OCI-LY1 (cell line): ENCODE measurements at regions not wholly inside any gene's neighbourhood (a gene's known extent, or its start where the extent isn't known, plus 50 kb on each side); places are given as distances from the start of the nearest gene placed in this dataset.

Experiments
- CTCF ChIP-seq: fragments of 200-600 bp; sonication (generic), shearing (Covaris generic); IDR thresholded peaks from 2 replicates; pipeline ENCODE4 v1.5.1; 2017; ENCODE audit warnings: mild to moderate bottlenecking, antibody characterized with exemption, low read length, moderate library complexity, mixed read lengths
- EZH2 ChIP-seq: fragments of 200-600 bp; sonication (generic), shearing (Covaris generic); IDR thresholded peaks from 2 replicates; pipeline ENCODE4 v1.8.0; 2017; ENCODE audit warnings: borderline replicate concordance, mixed run types, mild to moderate bottlenecking, antibody characterized with exemption, low read length, moderate library complexity, mixed read lengths

- no peak for TF ChIP-seq CTCF
- no peak for TF ChIP-seq EZH2
These were observed 270.1 kb upstream of the INTU start for GRCh38 chr4:127362686-127363085.
